Activated CD4-positive, alpha-beta T cell treated with anti-CD3 and anti-CD28 coated beads, Interleukin-2, amount 50 U/mL, for 48 hours (primary cell): ENCODE measurements at regions not wholly inside any gene's neighbourhood (a gene's known extent, or its start where the extent isn't known, plus 50 kb on each side); places are given as distances from the start of the nearest gene placed in this dataset.
"Not testable (repeated sequence)": the region's sequence is repeated elsewhere in the genome, so short reads cannot be mapped to it uniquely, and the experiment has no call there.

Experiments
- DNase-seq, 2 experiments: peaks; one replicate each; pipeline ENCODE4 v3.0.0-alpha.2; 2020

- no peak for DNase-seq
These were observed 250.7 kb upstream of the PROK2 start for GRCh38 chr3:72035606-72036005.

- DNase-seq = no peak
These were observed 250.0 kb upstream of the PROK2 start for GRCh38 chr3:72034986-72035385.

GRCh38 chr3:72033666-72034428 is 248.9 kb upstream of the PROK2 start:
- DNase-seq = no peak

GRCh38 chr3:72032441-72033135 is 247.6 kb upstream of the PROK2 start:
- DNase-seq = no peak

GRCh38 chr3:72031581-72031980 is 246.6 kb upstream of the PROK2 start:
- DNase-seq = no peak

- DNase-seq = not testable (repeated sequence)
These were observed 245.3 kb upstream of the PROK2 start for GRCh38 chr3:72030296-72030695.

- DNase-seq = not testable (repeated sequence)
These were observed 243.8 kb upstream of the PROK2 start for GRCh38 chr3:72028726-72029125.

- DNase-seq = not testable (repeated sequence)
These were observed 243.4 kb upstream of the PROK2 start for GRCh38 chr3:72028307-72028706.

GRCh38 chr3:72027728-72028127 is 242.8 kb upstream of the PROK2 start:
- not testable (repeated sequence) for DNase-seq

- no peak for DNase-seq
These were observed 237.1 kb upstream of the PROK2 start for GRCh38 chr3:72022027-72022426.

- DNase-seq = no peak
These were observed 236.6 kb upstream of the PROK2 start for GRCh38 chr3:72021531-72021930.

- no peak for DNase-seq
These were observed 233.5 kb upstream of the PROK2 start for GRCh38 chr3:72018343-72018984.

GRCh38 chr3:72017935-72018334 is 233.0 kb upstream of the PROK2 start:
- no peak for DNase-seq

GRCh38 chr3:72017311-72017710 is 232.4 kb upstream of the PROK2 start:
- no peak for DNase-seq

- DNase-seq = no peak
These were observed 230.5 kb upstream of the PROK2 start for GRCh38 chr3:72015463-72015862.

GRCh38 chr3:72013084-72013483 is 228.1 kb upstream of the PROK2 start:
- no peak for DNase-seq

- DNase-seq = no peak
These were observed 227.4 kb upstream of the PROK2 start for GRCh38 chr3:72012363-72012762.

GRCh38 chr3:72011485-72011884 is 226.5 kb upstream of the PROK2 start:
- DNase-seq = no peak

GRCh38 chr3:72009851-72010443 is 225.0 kb upstream of the PROK2 start:
- no peak for DNase-seq

GRCh38 chr3:72008226-72008996 is 223.5 kb upstream of the PROK2 start:
- DNase-seq = no peak

- no peak for DNase-seq
These were observed 221.9 kb upstream of the PROK2 start for GRCh38 chr3:72006631-72007556.
